NCI-H748 treated with DMSO at 0.1 percent for 48 hours (cell line): ENCODE measurements at regions not wholly inside any gene's neighbourhood (a gene's known extent, or its start where the extent isn't known, plus 50 kb on each side); places are given as distances from the start of the nearest gene placed in this dataset.

ENCODE experiments used
- DNase-seq: peaks from one replicate; lab custom pipeline; 2025; lab: John Stamatoyannopoulos, UW

DNA sequence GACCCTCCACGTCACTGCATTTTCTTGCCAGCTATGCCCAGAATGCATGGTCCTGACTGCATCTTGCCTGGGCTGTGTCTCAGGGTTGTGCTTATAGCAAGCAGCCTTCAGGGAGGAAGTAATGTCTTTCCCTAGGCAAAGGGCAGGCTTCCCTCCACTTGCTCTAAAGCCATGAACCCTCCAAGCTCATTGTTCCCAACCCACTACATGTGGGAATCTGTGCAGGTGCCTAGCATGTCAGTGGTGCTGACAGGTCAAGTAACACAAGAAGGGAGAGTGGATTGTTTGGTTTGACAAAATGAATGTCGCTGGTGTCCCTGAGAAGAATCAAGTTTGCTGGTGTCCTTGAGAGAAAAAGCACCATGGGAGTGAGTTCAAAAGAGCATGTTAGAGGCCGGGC lies 53.9 kb upstream of the UCN3 start:
- no peak for DNase-seq

DNA sequence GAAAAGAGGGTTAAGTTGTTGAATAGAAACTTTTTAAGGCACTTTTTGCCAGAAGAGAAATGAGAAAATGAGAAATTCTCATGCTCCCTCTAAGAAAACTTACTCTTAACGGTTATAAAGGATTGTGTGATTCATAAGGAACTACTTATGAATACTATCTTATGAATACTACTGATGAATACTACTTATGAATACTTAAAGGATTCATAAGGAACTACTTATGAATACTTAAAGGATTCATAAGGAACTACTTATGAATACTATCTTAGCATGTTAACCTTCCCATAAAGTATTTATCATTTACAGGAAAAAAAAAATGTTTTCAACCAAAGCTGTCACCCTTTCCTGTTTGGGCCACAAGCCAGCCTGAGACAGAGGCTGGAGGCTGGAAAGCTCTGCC lies 53.1 kb upstream of the UCN3 start:
- no peak for DNase-seq

DNA sequence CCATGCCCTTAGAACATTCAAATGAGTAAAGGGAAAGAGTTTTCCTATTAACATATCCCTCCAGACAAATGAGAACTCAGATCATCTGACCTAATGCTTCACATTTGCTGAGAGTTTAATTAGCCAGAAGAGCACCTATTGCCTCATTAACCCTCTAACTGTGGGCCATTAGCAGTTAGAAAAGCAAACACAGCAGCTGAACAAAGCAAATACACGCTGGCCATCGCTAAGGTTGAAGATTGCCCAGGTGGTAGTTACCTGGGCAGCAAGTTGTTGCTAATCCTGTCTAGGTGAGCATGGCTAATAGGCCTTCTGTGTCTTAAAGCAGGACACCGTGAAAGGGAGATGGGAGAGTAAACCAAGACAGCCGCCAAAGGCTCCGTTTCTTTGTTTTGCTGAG lies 49.9 kb upstream of the UCN3 start:
- DNase-seq, result peak; percentile 92
